ENCODE measurements at regions not wholly inside any gene's neighbourhood (a gene's known extent, or its start where the extent isn't known, plus 50 kb on each side); places are given as distances from the start of the nearest gene placed in this dataset.

GRCh38 chr7:85630904-85631600, 444.2 kb upstream of the SEMA3D start:
- H3K9ac ChIP-seq (ENCODE audit: low read length) = no peak overlapping the region
- no peak overlapping the region for H3K14ac ChIP-seq (ENCODE audit: low read length)
- no peak overlapping the region for H3K23ac ChIP-seq (ENCODE audit: low read length)
- H3K79me1 ChIP-seq (ENCODE audit: low read length) = no peaks in the 10 kb centered on the region
- no peak overlapping the region for H3K4me3 ChIP-seq (ENCODE audit: low read depth, low read length)
- no CpG with 5 or more reads among the region's 1 CpG for WGBS (ENCODE audit: extremely low coverage, insufficient coverage, insufficient read length)
- no peak overlapping the region for H4K8ac ChIP-seq (ENCODE audit: low read depth, low read length)
- no peak overlapping the region for H2AFZ ChIP-seq (ENCODE audit: insufficient read depth, low read length, poor library complexity)
- no peak overlapping the region for H3K4me2 ChIP-seq (ENCODE audit: low read length)
- no peak overlapping the region for H2BK120ac ChIP-seq (ENCODE audit: insufficient read depth, low read length, poor library complexity)
- H2AK5ac ChIP-seq (ENCODE audit: low read length) = no peak overlapping the region
- no peak for DNase-seq
- no peak overlapping the region for H2BK12ac ChIP-seq (ENCODE audit: low read length)
- no peaks in the 10 kb centered on the region for H3K79me2 ChIP-seq (ENCODE audit: control insufficient read depth, insufficient read depth, low read length, poor library complexity)
- H3K18ac ChIP-seq (ENCODE audit: low read length) = no peak overlapping the region
- H4K12ac ChIP-seq (ENCODE audit: low read depth, low read length) = no peak overlapping the region
- no peaks in the 10 kb centered on the region for H3K27me3 ChIP-seq (ENCODE audit: insufficient read depth, low read length)
- H2BK5ac ChIP-seq (ENCODE audit: low read depth, low read length, poor library complexity) = no peak overlapping the region
- H4K91ac ChIP-seq (ENCODE audit: low read depth, low read length) = no peak overlapping the region
- H3K9me3 ChIP-seq (ENCODE audit: insufficient read depth, low read depth, low read length) = no peaks in the 10 kb centered on the region
- H3K27ac ChIP-seq (ENCODE audit: low read depth, low read length) = no peak overlapping the region
- no peak overlapping the region for H3K4ac ChIP-seq (ENCODE audit: low read depth, low read length)
- no peaks in the 10 kb centered on the region for H3K36me3 ChIP-seq (ENCODE audit: control insufficient read depth in 1 of 2, insufficient read depth in 2 of 2, low read length in 2 of 2)
- peaks cover 0 to 6% of the 10 kb centered on the region in 2 experiments for H3K4me1 ChIP-seq (ENCODE audit: control insufficient read depth in 1 of 2, insufficient read depth in 2 of 2, low read length in 2 of 2)

GRCh38 chr7:85627791-85628586, 441.1 kb upstream of the SEMA3D start:
- H3K79me1 ChIP-seq (ENCODE audit: low read length) = no peaks in the 10 kb centered on the region
- H3K4ac ChIP-seq (ENCODE audit: low read depth, low read length) = no peak overlapping the region
- no peak overlapping the region for H2BK5ac ChIP-seq (ENCODE audit: low read depth, low read length, poor library complexity)
- H3K4me3 ChIP-seq (ENCODE audit: low read depth, low read length) = no peak overlapping the region
- H3K27me3 ChIP-seq (ENCODE audit: insufficient read depth, low read length) = no peaks in the 10 kb centered on the region
- H2BK12ac ChIP-seq (ENCODE audit: low read length) = no peak overlapping the region
- H3K14ac ChIP-seq (ENCODE audit: low read length) = no peak overlapping the region
- peak overlapping the region; percentile 38 for H4K8ac ChIP-seq (ENCODE audit: low read depth, low read length)
- no peaks in the 10 kb centered on the region for H3K79me2 ChIP-seq (ENCODE audit: control insufficient read depth, insufficient read depth, low read length, poor library complexity)
- no peak overlapping the region for H4K12ac ChIP-seq (ENCODE audit: low read depth, low read length)
- no peak overlapping the region for H4K91ac ChIP-seq (ENCODE audit: low read depth, low read length)
- H3K4me2 ChIP-seq (ENCODE audit: low read length) = no peak overlapping the region
- no peak overlapping the region for H2AK5ac ChIP-seq (ENCODE audit: low read length)
- H3K36me3 ChIP-seq (ENCODE audit: control insufficient read depth in 1 of 2, insufficient read depth in 2 of 2, low read length in 2 of 2) = no peaks in the 10 kb centered on the region
- H2AFZ ChIP-seq (ENCODE audit: insufficient read depth, low read length, poor library complexity) = no peak overlapping the region
- H3K9me3 ChIP-seq (ENCODE audit: insufficient read depth, low read depth, low read length) = no peaks in the 10 kb centered on the region
- H3K4me1 ChIP-seq (ENCODE audit: control insufficient read depth in 1 of 2, insufficient read depth in 2 of 2, low read length in 2 of 2) = peaks cover 0 to 3% of the 10 kb centered on the region in 2 experiments
- WGBS (ENCODE audit: extremely low coverage, insufficient coverage, insufficient read length) = no CpG with 5 or more reads among the region's 5 CpGs
- no peak overlapping the region for H3K27ac ChIP-seq (ENCODE audit: low read depth, low read length)
- H3K9ac ChIP-seq (ENCODE audit: low read length) = no peak overlapping the region
- no peak overlapping the region for H2BK120ac ChIP-seq (ENCODE audit: insufficient read depth, low read length, poor library complexity)
- no peak overlapping the region for H3K18ac ChIP-seq (ENCODE audit: low read length)
- DNase-seq = no peak
- H3K23ac ChIP-seq (ENCODE audit: low read length) = no peak overlapping the region

- DNase-seq = no peak
- H4K8ac ChIP-seq (ENCODE audit: low read depth, low read length) = no peak overlapping the region
- no peaks in the 10 kb centered on the region for H3K36me3 ChIP-seq (ENCODE audit: control insufficient read depth in 1 of 2, insufficient read depth in 2 of 2, low read length in 2 of 2)
- WGBS (ENCODE audit: extremely low coverage, insufficient coverage, insufficient read length) = no CpG with 5 or more reads among the region's 1 CpG
- no peaks in the 10 kb centered on the region for H3K27me3 ChIP-seq (ENCODE audit: insufficient read depth, low read length)
- no peaks in the 10 kb centered on the region for H3K4me1 ChIP-seq (ENCODE audit: control insufficient read depth in 1 of 2, insufficient read depth in 2 of 2, low read length in 2 of 2)
- H3K23ac ChIP-seq (ENCODE audit: low read length) = no peak overlapping the region
- no peaks in the 10 kb centered on the region for H3K79me1 ChIP-seq (ENCODE audit: low read length)
- H3K79me2 ChIP-seq (ENCODE audit: control insufficient read depth, insufficient read depth, low read length, poor library complexity) = no peaks in the 10 kb centered on the region
- H3K4ac ChIP-seq (ENCODE audit: low read depth, low read length) = no peak overlapping the region
- H3K4me2 ChIP-seq (ENCODE audit: low read length) = no peak overlapping the region
- no peak overlapping the region for H2AFZ ChIP-seq (ENCODE audit: insufficient read depth, low read length, poor library complexity)
- H2BK120ac ChIP-seq (ENCODE audit: insufficient read depth, low read length, poor library complexity) = no peak overlapping the region
- no peak overlapping the region for H4K91ac ChIP-seq (ENCODE audit: low read depth, low read length)
- no peaks in the 10 kb centered on the region for H3K9me3 ChIP-seq (ENCODE audit: insufficient read depth, low read depth, low read length)
- H2AK5ac ChIP-seq (ENCODE audit: low read length) = no peak overlapping the region
- no peak overlapping the region for H3K18ac ChIP-seq (ENCODE audit: low read length)
- no peak overlapping the region for H3K4me3 ChIP-seq (ENCODE audit: low read depth, low read length)
- no peak overlapping the region for H2BK5ac ChIP-seq (ENCODE audit: low read depth, low read length, poor library complexity)
- H3K27ac ChIP-seq (ENCODE audit: low read depth, low read length) = no peak overlapping the region
- no peak overlapping the region for H3K14ac ChIP-seq (ENCODE audit: low read length)
- H4K12ac ChIP-seq (ENCODE audit: low read depth, low read length) = no peak overlapping the region
- H3K9ac ChIP-seq (ENCODE audit: low read length) = no peak overlapping the region
- H2BK12ac ChIP-seq (ENCODE audit: low read length) = no peak overlapping the region
Observed at GRCh38 chr7:85622059-85622458, 435.2 kb upstream of the SEMA3D start.

GRCh38 chr7:85620936-85621685, 434.3 kb upstream of the SEMA3D start:
- no peak overlapping the region for H3K14ac ChIP-seq (ENCODE audit: low read length)
- no peak overlapping the region for H3K4ac ChIP-seq (ENCODE audit: low read depth, low read length)
- no peaks in the 10 kb centered on the region for H3K4me1 ChIP-seq (ENCODE audit: control insufficient read depth in 1 of 2, insufficient read depth in 2 of 2, low read length in 2 of 2)
- no peak overlapping the region for H2AK5ac ChIP-seq (ENCODE audit: low read length)
- no peak overlapping the region for H3K23ac ChIP-seq (ENCODE audit: low read length)
- no peak overlapping the region for H4K91ac ChIP-seq (ENCODE audit: low read depth, low read length)
- H3K4me2 ChIP-seq (ENCODE audit: low read length) = no peak overlapping the region
- H4K8ac ChIP-seq (ENCODE audit: low read depth, low read length) = no peak overlapping the region
- no peak overlapping the region for H2AFZ ChIP-seq (ENCODE audit: insufficient read depth, low read length, poor library complexity)
- DNase-seq = no peak
- no peak overlapping the region for H3K9ac ChIP-seq (ENCODE audit: low read length)
- H3K36me3 ChIP-seq (ENCODE audit: control insufficient read depth in 1 of 2, insufficient read depth in 2 of 2, low read length in 2 of 2) = no peaks in the 10 kb centered on the region
- no peak overlapping the region for H2BK12ac ChIP-seq (ENCODE audit: low read length)
- no peaks in the 10 kb centered on the region for H3K79me2 ChIP-seq (ENCODE audit: control insufficient read depth, insufficient read depth, low read length, poor library complexity)
- no CpG with 5 or more reads among the region's 3 CpGs for WGBS (ENCODE audit: extremely low coverage, insufficient coverage, insufficient read length)
- H2BK120ac ChIP-seq (ENCODE audit: insufficient read depth, low read length, poor library complexity) = no peak overlapping the region
- no peak overlapping the region for H3K27ac ChIP-seq (ENCODE audit: low read depth, low read length)
- no peak overlapping the region for H3K18ac ChIP-seq (ENCODE audit: low read length)
- no peaks in the 10 kb centered on the region for H3K27me3 ChIP-seq (ENCODE audit: insufficient read depth, low read length)
- no peak overlapping the region for H4K12ac ChIP-seq (ENCODE audit: low read depth, low read length)
- H3K9me3 ChIP-seq (ENCODE audit: insufficient read depth, low read depth, low read length) = no peaks in the 10 kb centered on the region
- H3K4me3 ChIP-seq (ENCODE audit: low read depth, low read length) = no peak overlapping the region
- no peak overlapping the region for H2BK5ac ChIP-seq (ENCODE audit: low read depth, low read length, poor library complexity)
- no peaks in the 10 kb centered on the region for H3K79me1 ChIP-seq (ENCODE audit: low read length)

Measured in trophoblast cell (in vitro differentiated cells and primary cell).